ENCODE measurements at regions not wholly inside any gene's neighbourhood (a gene's known extent, or its start where the extent isn't known, plus 50 kb on each side); places are given as distances from the start of the nearest gene placed in this dataset.
"Not testable (repeated sequence)": the region's sequence is repeated elsewhere in the genome, so short reads cannot be mapped to it uniquely, and the experiment has no call there.

DNA sequence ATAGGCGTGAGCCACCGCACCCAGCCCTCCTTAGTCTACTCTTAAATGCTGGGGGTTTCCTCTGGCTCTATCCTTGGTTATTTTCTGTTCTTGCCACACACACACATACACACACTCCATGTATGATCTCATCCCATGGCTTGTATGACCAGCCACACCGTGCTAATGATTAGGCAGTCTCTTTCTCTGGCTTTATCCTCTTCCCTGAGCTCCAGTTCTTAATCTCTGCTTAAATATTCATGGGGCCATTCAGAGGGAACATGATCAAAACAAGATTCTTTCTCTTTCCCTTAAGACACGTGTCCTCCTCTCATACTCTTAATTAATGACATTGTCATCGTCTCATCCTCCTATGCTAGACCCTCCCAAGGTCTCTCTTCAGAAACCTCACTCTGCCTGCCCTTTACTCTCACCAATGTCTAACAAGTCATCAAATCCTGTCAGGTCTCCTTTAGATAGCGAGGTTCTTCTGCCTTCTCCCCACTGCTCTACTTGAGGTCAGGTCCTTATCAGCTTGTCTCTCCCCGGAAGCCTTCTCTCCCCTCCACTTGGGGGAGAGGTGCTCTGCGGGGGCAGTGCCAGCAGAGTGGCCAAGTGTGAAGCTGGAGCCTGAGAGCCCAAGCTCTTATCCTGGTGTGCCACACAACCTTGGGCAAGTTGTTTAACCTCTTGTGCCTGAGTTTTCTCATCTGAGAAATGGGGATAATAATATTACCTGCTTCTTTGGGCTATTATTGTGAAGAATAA, 83.0 kb upstream of the GNG12 start:
- peaks cover 8% of the 10 kb centered on the region for H3K9me3 Mint-ChIP-seq (ENCODE audit: unreplicated experiment)
- Histone ChIP-seq H3K36me3 (ENCODE audit: control insufficient read depth, insufficient read depth, low read length) (no peaks in the 10 kb centered on the region), H3K4me1 (no peaks in the 10 kb centered on the region), H3K9me3 (no peaks in the 10 kb centered on the region), H3K27me3 (replicated peaks; ENCODE audit: control insufficient read depth, insufficient read depth, low read length) (no peaks in the 10 kb centered on the region), H3K4me3 (ENCODE audit: low read depth, low read length) (no peak overlapping the region)
- ChIA-PET CTCF (no interaction called here), POLR2A (no interaction called here)
- no peak for DNase-seq
- no peaks in the 10 kb centered on the region for H3K36me3 Mint-ChIP-seq (ENCODE audit: insufficient read depth, unreplicated experiment)
- intact Hi-C loops (cut with micrococcal nuclease; ENCODE audit: unreplicated experiment), result no loop called here
- H3K4me1 Mint-ChIP-seq (ENCODE audit: low read depth, unreplicated experiment), result no peaks in the 10 kb centered on the region
- no TSS peak for BruUV-seq (replicated peaks)
- H3K4me3 Mint-ChIP-seq (ENCODE audit: unreplicated experiment), result no peak overlapping the region
- H3K27me3 Mint-ChIP-seq (ENCODE audit: insufficient read depth, unreplicated experiment), result peaks cover 7% of the 10 kb centered on the region
- TF ChIP-seq, protein P1, sequence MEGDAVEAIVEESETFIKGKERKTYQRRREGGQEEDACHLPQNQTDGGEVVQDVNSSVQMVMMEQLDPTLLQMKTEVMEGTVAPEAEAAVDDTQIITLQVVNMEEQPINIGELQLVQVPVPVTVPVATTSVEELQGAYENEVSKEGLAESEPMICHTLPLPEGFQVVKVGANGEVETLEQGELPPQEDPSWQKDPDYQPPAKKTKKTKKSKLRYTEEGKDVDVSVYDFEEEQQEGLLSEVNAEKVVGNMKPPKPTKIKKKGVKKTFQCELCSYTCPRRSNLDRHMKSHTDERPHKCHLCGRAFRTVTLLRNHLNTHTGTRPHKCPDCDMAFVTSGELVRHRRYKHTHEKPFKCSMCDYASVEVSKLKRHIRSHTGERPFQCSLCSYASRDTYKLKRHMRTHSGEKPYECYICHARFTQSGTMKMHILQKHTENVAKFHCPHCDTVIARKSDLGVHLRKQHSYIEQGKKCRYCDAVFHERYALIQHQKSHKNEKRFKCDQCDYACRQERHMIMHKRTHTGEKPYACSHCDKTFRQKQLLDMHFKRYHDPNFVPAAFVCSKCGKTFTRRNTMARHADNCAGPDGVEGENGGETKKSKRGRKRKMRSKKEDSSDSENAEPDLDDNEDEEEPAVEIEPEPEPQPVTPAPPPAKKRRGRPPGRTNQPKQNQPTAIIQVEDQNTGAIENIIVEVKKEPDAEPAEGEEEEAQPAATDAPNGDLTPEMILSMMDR (IDR thresholded peaks at IDR 0.05; ENCODE audit: insufficient read depth in 1 of 2, low read depth in 1 of 2, low read length in 1 of 2, severe bottlenecking in 1 of 2, unreplicated experiment in 1 of 2), result no peak
- no peak overlapping the region for H3K27ac Mint-ChIP-seq (ENCODE audit: unreplicated experiment)

DNA sequence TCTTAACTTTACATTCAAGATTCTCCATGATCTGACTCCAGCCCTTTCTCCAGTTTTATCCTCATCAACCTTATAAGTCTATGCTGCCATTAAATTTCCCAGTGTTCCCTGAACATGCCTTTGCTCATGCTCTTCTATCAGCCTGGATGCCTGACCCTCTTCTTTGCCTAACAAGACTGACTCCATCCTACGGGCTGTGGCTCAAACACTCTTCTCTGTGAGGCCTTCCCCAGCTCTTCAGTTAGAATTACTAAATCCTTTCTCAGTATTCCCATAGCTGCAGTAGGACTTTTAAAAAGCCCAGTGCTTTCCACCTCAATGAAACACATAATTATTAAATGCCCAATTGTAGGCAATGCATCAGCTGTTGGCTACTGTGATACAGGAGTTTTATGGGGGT, 76.5 kb upstream of the GNG12 start:
- CTCF ChIA-PET, result no interaction called here
- Mint-ChIP-seq H3K27me3 (ENCODE audit: insufficient read depth, unreplicated experiment) (peaks cover 2% of the 10 kb centered on the region), H3K9me3 (ENCODE audit: unreplicated experiment) (no peaks in the 10 kb centered on the region), H3K27ac (ENCODE audit: unreplicated experiment) (no peak overlapping the region), H3K4me1 (ENCODE audit: low read depth, unreplicated experiment) (peaks cover 5% of the 10 kb centered on the region), H3K36me3 (ENCODE audit: insufficient read depth, unreplicated experiment) (no peaks in the 10 kb centered on the region), H3K4me3 (ENCODE audit: unreplicated experiment) (no peak overlapping the region)
- Histone ChIP-seq H3K36me3 (ENCODE audit: control insufficient read depth, insufficient read depth, low read length) (no peaks in the 10 kb centered on the region), H3K4me3 (ENCODE audit: low read depth, low read length) (no peak overlapping the region), H3K9me3 (no peaks in the 10 kb centered on the region), H3K27me3 (replicated peaks; ENCODE audit: control insufficient read depth, insufficient read depth, low read length) (no peaks in the 10 kb centered on the region), H3K4me1 (no peaks in the 10 kb centered on the region)
- intact Hi-C loops (cut with micrococcal nuclease; ENCODE audit: unreplicated experiment), result no loop called here
- no TSS peak for BruUV-seq (replicated peaks)
- POLR2A ChIA-PET, result no interaction called here
- TF ChIP-seq, protein P1 (IDR thresholded peaks at IDR 0.05; ENCODE audit: insufficient read depth in 1 of 2, low read depth in 1 of 2, low read length in 1 of 2, severe bottlenecking in 1 of 2, unreplicated experiment in 1 of 2), result no peak
- DNase-seq, result no peak

DNA sequence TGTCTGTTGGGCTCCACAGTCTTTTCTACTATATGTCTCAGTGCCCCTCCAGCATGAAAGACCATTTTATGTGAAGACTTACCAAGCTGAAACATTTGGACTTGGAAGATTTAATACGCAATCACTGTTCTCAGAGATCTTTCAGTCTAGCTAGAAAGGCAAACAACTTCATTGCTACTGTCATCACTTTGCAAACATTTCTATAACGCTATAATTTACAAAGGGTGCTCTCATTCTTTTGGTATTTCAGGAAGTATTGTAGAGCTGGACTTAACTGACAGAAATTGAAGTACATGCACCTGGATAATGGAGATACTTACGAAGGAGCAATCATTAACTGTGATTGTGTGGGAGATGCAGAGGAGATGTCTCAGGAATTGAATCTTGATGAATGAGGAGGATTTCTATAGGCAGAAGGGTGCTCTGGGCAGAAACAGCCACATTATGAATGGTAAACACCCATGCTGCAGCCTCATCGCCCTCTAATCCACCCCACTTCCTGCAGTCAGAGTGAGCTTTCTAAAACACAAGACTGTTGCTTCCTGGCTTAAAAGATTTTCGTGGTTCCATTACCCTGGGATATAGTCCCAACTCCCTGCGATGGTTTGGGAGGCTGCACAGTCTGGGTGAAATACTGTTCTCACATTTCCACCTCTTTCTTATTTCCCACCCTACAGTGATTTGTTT, 75.1 kb upstream of the GNG12 start:
- H3K36me3 Mint-ChIP-seq (ENCODE audit: insufficient read depth, unreplicated experiment), result no peaks in the 10 kb centered on the region
- peaks cover 11% of the 10 kb centered on the region for H3K9me3 Mint-ChIP-seq (ENCODE audit: unreplicated experiment)
- H3K27me3 Mint-ChIP-seq (ENCODE audit: insufficient read depth, unreplicated experiment), result peaks cover 6% of the 10 kb centered on the region
- ChIA-PET CTCF (no interaction called here), POLR2A (no interaction called here)
- TF ChIP-seq, protein P1 (IDR thresholded peaks at IDR 0.05; ENCODE audit: insufficient read depth in 1 of 2, low read depth in 1 of 2, low read length in 1 of 2, severe bottlenecking in 1 of 2, unreplicated experiment in 1 of 2), result no peak
- H3K27ac Mint-ChIP-seq (ENCODE audit: unreplicated experiment), result no peak overlapping the region
- Histone ChIP-seq H3K9me3 (no peaks in the 10 kb centered on the region), H3K27me3 (replicated peaks; ENCODE audit: control insufficient read depth, insufficient read depth, low read length) (no peaks in the 10 kb centered on the region), H3K4me1 (no peaks in the 10 kb centered on the region), H3K4me3 (ENCODE audit: low read depth, low read length) (no peak overlapping the region), H3K36me3 (ENCODE audit: control insufficient read depth, insufficient read depth, low read length) (no peaks in the 10 kb centered on the region)
- intact Hi-C loops (cut with micrococcal nuclease; ENCODE audit: unreplicated experiment), result no loop called here
- H3K4me1 Mint-ChIP-seq (ENCODE audit: low read depth, unreplicated experiment), result peaks cover 5% of the 10 kb centered on the region
- BruUV-seq (replicated peaks), result no TSS peak
- no peak overlapping the region for H3K4me3 Mint-ChIP-seq (ENCODE audit: unreplicated experiment)
- no peak for DNase-seq

DNA sequence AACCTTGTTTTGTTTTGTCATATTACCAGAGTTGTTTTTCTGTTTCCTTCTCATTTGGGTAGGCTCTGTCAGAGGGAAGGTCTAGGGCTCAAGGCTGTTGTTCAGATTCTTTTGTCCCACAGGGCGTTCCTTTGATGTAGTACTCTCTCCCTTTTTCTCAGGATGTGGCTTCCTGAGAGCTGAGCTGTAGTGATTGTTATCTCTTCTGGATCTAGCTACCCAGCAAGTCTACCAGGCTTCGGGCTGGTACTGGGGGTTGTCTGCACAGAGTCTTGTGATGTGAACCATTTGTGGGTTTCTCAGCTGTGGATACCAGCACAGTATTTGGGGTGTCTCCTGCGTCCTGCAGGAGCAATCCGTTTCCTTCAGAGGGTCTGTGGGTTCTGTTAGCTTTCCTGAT, 74.2 kb upstream of the GNG12 start:
- BruUV-seq (replicated peaks); H3K27me3 ChIP-seq (replicated peaks; ENCODE audit: control insufficient read depth, insufficient read depth, low read length); H3K9me3 ChIP-seq; POLR2A ChIA-PET; H3K27ac Mint-ChIP-seq (ENCODE audit: unreplicated experiment); intact Hi-C loops (cut with micrococcal nuclease; ENCODE audit: unreplicated experiment); H3K4me1 Mint-ChIP-seq (ENCODE audit: low read depth, unreplicated experiment); H3K4me3 ChIP-seq (ENCODE audit: low read depth, low read length); H3K4me3 Mint-ChIP-seq (ENCODE audit: unreplicated experiment); H3K36me3 Mint-ChIP-seq (ENCODE audit: insufficient read depth, unreplicated experiment); H3K4me1 ChIP-seq; DNase-seq; CTCF ChIA-PET; H3K27me3 Mint-ChIP-seq (ENCODE audit: insufficient read depth, unreplicated experiment); H3K36me3 ChIP-seq (ENCODE audit: control insufficient read depth, insufficient read depth, low read length): not testable (repeated sequence)
- H3K9me3 Mint-ChIP-seq (ENCODE audit: unreplicated experiment), result peaks cover 11% of the 10 kb centered on the region

DNA sequence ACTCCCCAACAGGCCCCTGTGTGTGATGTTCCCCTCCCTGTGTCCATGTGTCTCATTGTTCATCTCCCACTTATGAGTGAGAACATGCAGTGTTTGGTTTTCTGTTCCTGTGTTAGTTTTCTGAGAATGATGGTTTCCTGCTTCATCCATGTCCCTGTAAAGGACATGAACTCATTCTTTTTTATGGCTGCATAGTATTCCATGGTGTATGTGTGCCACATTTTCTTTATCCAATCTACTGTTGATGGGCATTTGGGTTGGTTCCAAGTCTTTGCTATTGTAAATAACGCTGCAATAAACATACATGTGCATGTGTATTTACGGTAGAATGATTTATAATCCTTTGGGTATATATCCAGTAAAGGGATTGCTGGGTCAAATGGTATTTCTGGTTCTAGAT, 72.7 kb upstream of the GNG12 start:
- H3K36me3 Mint-ChIP-seq (ENCODE audit: insufficient read depth, unreplicated experiment); H3K9me3 ChIP-seq; H3K4me3 ChIP-seq (ENCODE audit: low read depth, low read length); H3K4me1 Mint-ChIP-seq (ENCODE audit: low read depth, unreplicated experiment); CTCF ChIA-PET; H3K27me3 Mint-ChIP-seq (ENCODE audit: insufficient read depth, unreplicated experiment); H3K36me3 ChIP-seq (ENCODE audit: control insufficient read depth, insufficient read depth, low read length); H3K4me1 ChIP-seq; POLR2A ChIA-PET; BruUV-seq (replicated peaks); H3K27me3 ChIP-seq (replicated peaks; ENCODE audit: control insufficient read depth, insufficient read depth, low read length); H3K4me3 Mint-ChIP-seq (ENCODE audit: unreplicated experiment); DNase-seq; intact Hi-C loops (cut with micrococcal nuclease; ENCODE audit: unreplicated experiment); H3K27ac Mint-ChIP-seq (ENCODE audit: unreplicated experiment): not testable (repeated sequence)
- H3K9me3 Mint-ChIP-seq (ENCODE audit: unreplicated experiment), result peaks cover 11% of the 10 kb centered on the region
